T-helper 1 cell treated with Interleukin-12 subunit alpha and Interleukin-12 subunit beta and Interleukin-4 antibody, amounts not matched to agents 30 μg/mL and 1 μg/mL, for 36 hours (primary cell): ENCODE measurements at regions not wholly inside any gene's neighbourhood (a gene's known extent, or its start where the extent isn't known, plus 50 kb on each side); places are given as distances from the start of the nearest gene placed in this dataset.

Source experiments
- H3K27ac Mint-ChIP-seq: one replicate; pipeline ENCODE4 v1.8.0; 2021; ENCODE audit warnings: mild to moderate bottlenecking, mixed read lengths
- H3K27me3 Mint-ChIP-seq: one replicate; pipeline ENCODE4 v1.8.0; 2021; ENCODE audit warnings: low read depth, mixed read lengths
- H3K36me3 Mint-ChIP-seq: one replicate; pipeline ENCODE4 v1.8.0; 2021; ENCODE audit warnings: low read depth, mixed read lengths
- H3K4me1 Mint-ChIP-seq: one replicate; pipeline ENCODE4 v1.8.0; 2021; ENCODE audit warnings: low read depth, mixed read lengths
- H3K4me3 Mint-ChIP-seq: one replicate; pipeline ENCODE4 v1.8.0; 2021; ENCODE audit warnings: mild to moderate bottlenecking, moderate library complexity, mixed read lengths
- H3K9me3 Mint-ChIP-seq: one replicate; pipeline ENCODE4 v1.8.0; 2021; ENCODE audit warnings: mixed read lengths

- peaks cover 4% of the 10 kb centered on the region for H3K27me3 Mint-ChIP-seq
- no peaks in the 10 kb centered on the region for H3K36me3 Mint-ChIP-seq
- H3K9me3 Mint-ChIP-seq = no peaks in the 10 kb centered on the region
- H3K4me3 Mint-ChIP-seq = no peak overlapping the region
- no peaks in the 10 kb centered on the region for H3K4me1 Mint-ChIP-seq
- H3K27ac Mint-ChIP-seq = no peak overlapping the region
Measured at GRCh38 chr22:49331878-49332277, 495.8 kb downstream of the BRD1 start.

- H3K27me3 Mint-ChIP-seq = no peaks in the 10 kb centered on the region
Measured at GRCh38 chr22:49331223-49331815, 496.4 kb downstream of the BRD1 start.

GRCh38 chr22:49330421-49331222, 497.1 kb downstream of the BRD1 start:
- Mint-ChIP-seq H3K4me3 (no peak overlapping the region), H3K9me3 (no peaks in the 10 kb centered on the region), H3K27me3 (no peaks in the 10 kb centered on the region), H3K4me1 (no peaks in the 10 kb centered on the region), H3K36me3 (no peaks in the 10 kb centered on the region), H3K27ac (no peak overlapping the region)

More at GRCh38 chr22:49331223-49331815, 496.4 kb downstream of the BRD1 start:
- Mint-ChIP-seq H3K36me3 (no peaks in the 10 kb centered on the region), H3K27ac (no peak overlapping the region), H3K4me1 (no peaks in the 10 kb centered on the region), H3K9me3 (no peaks in the 10 kb centered on the region), H3K4me3 (no peak overlapping the region)

GRCh38 chr22:49329636-49330035, 498.0 kb downstream of the BRD1 start:
- Mint-ChIP-seq H3K27me3 (no peaks in the 10 kb centered on the region), H3K4me1 (no peaks in the 10 kb centered on the region), H3K36me3 (no peaks in the 10 kb centered on the region), H3K4me3 (no peak overlapping the region), H3K9me3 (no peaks in the 10 kb centered on the region), H3K27ac (no peak overlapping the region)

GRCh38 chr22:49328630-49329405, 498.9 kb downstream of the BRD1 start:
- Mint-ChIP-seq H3K27ac (no peak overlapping the region), H3K36me3 (no peaks in the 10 kb centered on the region), H3K9me3 (no peaks in the 10 kb centered on the region), H3K27me3 (no peaks in the 10 kb centered on the region), H3K4me1 (no peaks in the 10 kb centered on the region), H3K4me3 (no peak overlapping the region)

- Mint-ChIP-seq H3K27me3 (no peaks in the 10 kb centered on the region), H3K4me1 (no peaks in the 10 kb centered on the region), H3K4me3 (no peak overlapping the region), H3K36me3 (no peaks in the 10 kb centered on the region), H3K27ac (no peak overlapping the region), H3K9me3 (no peaks in the 10 kb centered on the region)
Measured at GRCh38 chr22:49328118-49328475, 499.6 kb downstream of the BRD1 start.

GRCh38 chr22:49327411-49328117, 500.1 kb downstream of the BRD1 start:
- Mint-ChIP-seq H3K27me3 (no peaks in the 10 kb centered on the region), H3K27ac (no peak overlapping the region), H3K4me1 (no peaks in the 10 kb centered on the region), H3K9me3 (no peaks in the 10 kb centered on the region), H3K4me3 (no peak overlapping the region), H3K36me3 (no peaks in the 10 kb centered on the region)

- Mint-ChIP-seq H3K4me1 (no peaks in the 10 kb centered on the region), H3K36me3 (no peaks in the 10 kb centered on the region), H3K4me3 (no peak overlapping the region), H3K27ac (no peak overlapping the region), H3K9me3 (no peaks in the 10 kb centered on the region), H3K27me3 (no peaks in the 10 kb centered on the region)
Measured at GRCh38 chr22:49326558-49326957, 501.1 kb downstream of the BRD1 start.

- no peaks in the 10 kb centered on the region for H3K27me3 Mint-ChIP-seq
- H3K36me3 Mint-ChIP-seq = no peaks in the 10 kb centered on the region
- H3K27ac Mint-ChIP-seq = no peak overlapping the region
- no peaks in the 10 kb centered on the region for H3K4me1 Mint-ChIP-seq
- no peak overlapping the region for H3K4me3 Mint-ChIP-seq
- H3K9me3 Mint-ChIP-seq = no peaks in the 10 kb centered on the region
Measured at GRCh38 chr22:49325531-49326395, 501.9 kb downstream of the BRD1 start.

GRCh38 chr22:49324527-49325491, 502.9 kb downstream of the BRD1 start:
- H3K4me3 Mint-ChIP-seq = no peak overlapping the region
- no peaks in the 10 kb centered on the region for H3K9me3 Mint-ChIP-seq
- no peak overlapping the region for H3K27ac Mint-ChIP-seq
- H3K4me1 Mint-ChIP-seq = no peaks in the 10 kb centered on the region
- H3K36me3 Mint-ChIP-seq = no peaks in the 10 kb centered on the region
- H3K27me3 Mint-ChIP-seq = peaks cover 5% of the 10 kb centered on the region

- Mint-ChIP-seq H3K27me3 (peaks cover 13% of the 10 kb centered on the region), H3K36me3 (no peaks in the 10 kb centered on the region), H3K4me3 (no peak overlapping the region), H3K27ac (no peak overlapping the region), H3K4me1 (no peaks in the 10 kb centered on the region), H3K9me3 (no peaks in the 10 kb centered on the region)
Measured at GRCh38 chr22:49323751-49324415, 503.8 kb downstream of the BRD1 start.

- Mint-ChIP-seq H3K4me1 (no peaks in the 10 kb centered on the region), H3K36me3 (no peaks in the 10 kb centered on the region), H3K4me3 (no peak overlapping the region), H3K27ac (no peak overlapping the region), H3K27me3 (peaks cover 18% of the 10 kb centered on the region), H3K9me3 (no peaks in the 10 kb centered on the region)
Measured at GRCh38 chr22:49322861-49323622, 504.6 kb downstream of the BRD1 start.
